ENCODE measurements at regions not wholly inside any gene's neighbourhood (a gene's known extent, or its start where the extent isn't known, plus 50 kb on each side); places are given as distances from the start of the nearest gene placed in this dataset.

GRCh38 chr12:24480766-24481449, 468.0 kb downstream of the BCAT1 start:
- in situ Hi-C loops (cut with HindIII; ENCODE audit: low sequenced_read_pairs): no loop called here

GRCh38 chr12:24479131-24479530, 469.8 kb downstream of the BCAT1 start:
- in situ Hi-C loops (cut with HindIII; ENCODE audit: low sequenced_read_pairs): no loop called here

GRCh38 chr12:24478254-24478653, 470.6 kb downstream of the BCAT1 start:
- in situ Hi-C loops (cut with HindIII; ENCODE audit: low sequenced_read_pairs): no loop called here

GRCh38 chr12:24476310-24476709, 472.6 kb downstream of the BCAT1 start:
- in situ Hi-C loops (cut with HindIII; ENCODE audit: low sequenced_read_pairs): no loop called here

GRCh38 chr12:24475337-24475736, 473.6 kb downstream of the BCAT1 start:
- in situ Hi-C loops (cut with HindIII; ENCODE audit: low sequenced_read_pairs): no loop called here

GRCh38 chr12:24473097-24473496, 475.8 kb downstream of the BCAT1 start:
- in situ Hi-C loops (cut with HindIII; ENCODE audit: low sequenced_read_pairs): no loop called here

GRCh38 chr12:24470050-24470449, 478.9 kb downstream of the BCAT1 start:
- in situ Hi-C loops (cut with HindIII; ENCODE audit: low sequenced_read_pairs): no loop called here

GRCh38 chr12:24469089-24469488, 479.8 kb downstream of the BCAT1 start:
- in situ Hi-C loops (cut with HindIII; ENCODE audit: low sequenced_read_pairs): no loop called here

- in situ Hi-C loops (cut with HindIII; ENCODE audit: low sequenced_read_pairs): no loop called here
These were observed 481.7 kb downstream of the BCAT1 start for GRCh38 chr12:24467226-24467625.

GRCh38 chr12:24463375-24463774, 485.5 kb downstream of the BCAT1 start:
- in situ Hi-C loops (cut with HindIII; ENCODE audit: low sequenced_read_pairs): no loop called here

GRCh38 chr12:24462946-24463345, 486.0 kb downstream of the BCAT1 start:
- in situ Hi-C loops (cut with HindIII; ENCODE audit: low sequenced_read_pairs): no loop called here

- in situ Hi-C loops (cut with HindIII; ENCODE audit: low sequenced_read_pairs): no loop called here
These were observed 488.4 kb downstream of the BCAT1 start for GRCh38 chr12:24460506-24460905.

- in situ Hi-C loops (cut with HindIII; ENCODE audit: low sequenced_read_pairs): no loop called here
These were observed 488.8 kb downstream of the BCAT1 start for GRCh38 chr12:24460099-24460498.

- in situ Hi-C loops (cut with HindIII; ENCODE audit: low sequenced_read_pairs): no loop called here
These were observed 493.1 kb downstream of the BCAT1 start for GRCh38 chr12:24455811-24456210.

- in situ Hi-C loops (cut with HindIII; ENCODE audit: low sequenced_read_pairs): no loop called here
These were observed 498.2 kb upstream of the SOX5 start for GRCh38 chr12:24447678-24448077.

- in situ Hi-C loops (cut with HindIII; ENCODE audit: low sequenced_read_pairs): no loop called here
These were observed 496.8 kb upstream of the SOX5 start for GRCh38 chr12:24446287-24446686.

GRCh38 chr12:24444634-24445033, 495.2 kb upstream of the SOX5 start:
- in situ Hi-C loops (cut with HindIII; ENCODE audit: low sequenced_read_pairs): no loop called here

GRCh38 chr12:24441458-24441857, 492.0 kb upstream of the SOX5 start:
- in situ Hi-C loops (cut with HindIII; ENCODE audit: low sequenced_read_pairs): no loop called here

- in situ Hi-C loops (cut with HindIII; ENCODE audit: low sequenced_read_pairs): no loop called here
These were observed 487.2 kb upstream of the SOX5 start for GRCh38 chr12:24436667-24437066.

GRCh38 chr12:24431872-24432271, 482.4 kb upstream of the SOX5 start:
- in situ Hi-C loops (cut with HindIII; ENCODE audit: low sequenced_read_pairs): no loop called here

GRCh38 chr12:24427776-24428175, 478.3 kb upstream of the SOX5 start:
- in situ Hi-C loops (cut with HindIII; ENCODE audit: low sequenced_read_pairs): no loop called here

GRCh38 chr12:24425601-24425970, 476.1 kb upstream of the SOX5 start:
- in situ Hi-C loops (cut with HindIII; ENCODE audit: low sequenced_read_pairs): no loop called here

- in situ Hi-C loops (cut with HindIII; ENCODE audit: low sequenced_read_pairs): no loop called here
These were observed 475.6 kb upstream of the SOX5 start for GRCh38 chr12:24424889-24425600.

All from endothelial cell of hepatic sinusoid (primary cell).